Caco-2 (cell line): ENCODE measurements at regions not wholly inside any gene's neighbourhood (a gene's known extent, or its start where the extent isn't known, plus 50 kb on each side); places are given as distances from the start of the nearest gene placed in this dataset.
A peak's percentile ranks its signal among the peaks of the same experiment; 100 is the strongest.

Source experiments
- BruUV-seq: library from RNA; stranded (reverse); fragments of 400-500 nt; replicated peaks from 2 replicates; lab custom pipeline; 2021; lab: Mats Ljungman, UMichigan
- CTCF ChIA-PET: fragments of 300-600 bp; sonication (Branson Sonifier 250); formaldehyde crosslinking; loops from one replicate; lab custom pipeline; 2022; ENCODE audit warnings: antibody characterized with exemption; lab: Charles Lee
- POLR2A ChIA-PET: fragments of 300-600 bp; sonication (Branson Sonifier 250); formaldehyde crosslinking; loops from one replicate; lab custom pipeline; 2022; ENCODE audit warnings: antibody characterized with exemption; lab: Charles Lee
- DNase-seq, 2 experiments: peaks; one replicate each; pipeline versions ENCODE4 v3.0.0 to v3.0.0-alpha.2; 2020 to 2022
- H3K27me3 ChIP-seq: replicated peaks from 2 replicates; pipeline ENCODE4 v1.6.0; 2011; ENCODE audit warnings: low read length; ENCODE audit not compliant: control insufficient read depth, insufficient read depth
- H3K36me3 ChIP-seq: 2 replicates; pipeline ENCODE4 v1.5.1; 2011; ENCODE audit warnings: low read length; ENCODE audit not compliant: control insufficient read depth, insufficient read depth
- H3K4me1 ChIP-seq: fragments of 250-450 bp; sonication (Bioruptor Pico); 2 replicates; pipeline ENCODE4 v1.5.1; 2020; ENCODE audit warnings: mild to moderate bottlenecking
- H3K4me3 ChIP-seq: 2 replicates; pipeline ENCODE4 v1.5.1; 2011; ENCODE audit warnings: low read depth, mild to moderate bottlenecking, control low read depth, low read length
- H3K9me3 ChIP-seq: fragments of 250-450 bp; sonication (Bioruptor Pico); 2 replicates; pipeline ENCODE4 v1.5.1; 2020; ENCODE audit warnings: mild to moderate bottlenecking, moderate library complexity
- H3K27ac Mint-ChIP-seq: one replicate; pipeline ENCODE4 v1.8.0; 2022; ENCODE audit warnings: mixed read lengths; ENCODE audit not compliant: unreplicated experiment
- H3K27me3 Mint-ChIP-seq: one replicate; pipeline ENCODE4 v1.8.0; 2022; ENCODE audit warnings: mixed read lengths; ENCODE audit not compliant: insufficient read depth, unreplicated experiment
- H3K36me3 Mint-ChIP-seq: one replicate; pipeline ENCODE4 v1.8.0; 2022; ENCODE audit warnings: mild to moderate bottlenecking, mixed read lengths; ENCODE audit not compliant: insufficient read depth, unreplicated experiment
- H3K4me1 Mint-ChIP-seq: one replicate; pipeline ENCODE4 v1.8.0; 2022; ENCODE audit warnings: low read depth, mixed read lengths; ENCODE audit not compliant: unreplicated experiment
- H3K4me3 Mint-ChIP-seq: one replicate; pipeline ENCODE4 v1.8.0; 2022; ENCODE audit warnings: mild to moderate bottlenecking, moderate library complexity, mixed read lengths; ENCODE audit not compliant: unreplicated experiment
- H3K9me3 Mint-ChIP-seq: one replicate; pipeline ENCODE4 v1.8.0; 2022; ENCODE audit warnings: mixed read lengths; ENCODE audit not compliant: unreplicated experiment
- intact Hi-C: fragments of 100-400 bp; cut with micrococcal nuclease; formaldehyde crosslinking; loops from one replicate; pipeline ENCODE4 v1.10.0; 2022; ENCODE audit not compliant: unreplicated experiment
- TF ChIP-seq, protein P1 (sequence below), 2 experiments: fragments of 200-600 bp in 1 of 2; IDR thresholded peaks; 1 replicate in 1 of 2; 2 replicates in 1 of 2; pipeline versions ENCODE4 v1.5.1 to v1.8.0; 2011 to 2022; ENCODE audit warnings: antibody characterized with exemption in 1 of 2, control low read depth in 1 of 2, inconsistent platforms in 1 of 2, low read depth in 1 of 2, low read length in 1 of 2, mild to moderate bottlenecking in 1 of 2, moderate library complexity in 1 of 2; ENCODE audit not compliant: insufficient read depth in 1 of 2, severe bottlenecking in 1 of 2, unreplicated experiment in 1 of 2

GRCh38 chr1:235017719-235018118 is 110.9 kb downstream of the TOMM20 start:
- Histone ChIP-seq H3K9me3 (no peaks in the 10 kb centered on the region), H3K4me1 (peaks cover 18% of the 10 kb centered on the region), H3K27me3 (no peaks in the 10 kb centered on the region), H3K36me3 (no peaks in the 10 kb centered on the region), H3K4me3 (no peak overlapping the region)
- TF ChIP-seq, protein P1, sequence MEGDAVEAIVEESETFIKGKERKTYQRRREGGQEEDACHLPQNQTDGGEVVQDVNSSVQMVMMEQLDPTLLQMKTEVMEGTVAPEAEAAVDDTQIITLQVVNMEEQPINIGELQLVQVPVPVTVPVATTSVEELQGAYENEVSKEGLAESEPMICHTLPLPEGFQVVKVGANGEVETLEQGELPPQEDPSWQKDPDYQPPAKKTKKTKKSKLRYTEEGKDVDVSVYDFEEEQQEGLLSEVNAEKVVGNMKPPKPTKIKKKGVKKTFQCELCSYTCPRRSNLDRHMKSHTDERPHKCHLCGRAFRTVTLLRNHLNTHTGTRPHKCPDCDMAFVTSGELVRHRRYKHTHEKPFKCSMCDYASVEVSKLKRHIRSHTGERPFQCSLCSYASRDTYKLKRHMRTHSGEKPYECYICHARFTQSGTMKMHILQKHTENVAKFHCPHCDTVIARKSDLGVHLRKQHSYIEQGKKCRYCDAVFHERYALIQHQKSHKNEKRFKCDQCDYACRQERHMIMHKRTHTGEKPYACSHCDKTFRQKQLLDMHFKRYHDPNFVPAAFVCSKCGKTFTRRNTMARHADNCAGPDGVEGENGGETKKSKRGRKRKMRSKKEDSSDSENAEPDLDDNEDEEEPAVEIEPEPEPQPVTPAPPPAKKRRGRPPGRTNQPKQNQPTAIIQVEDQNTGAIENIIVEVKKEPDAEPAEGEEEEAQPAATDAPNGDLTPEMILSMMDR (IDR thresholded peaks at IDR 0.05; ENCODE audit: insufficient read depth in 1 of 2, low read depth in 1 of 2, low read length in 1 of 2, severe bottlenecking in 1 of 2, unreplicated experiment in 1 of 2): no peak
- Mint-ChIP-seq H3K36me3 (no peaks in the 10 kb centered on the region), H3K27me3 (no peaks in the 10 kb centered on the region), H3K9me3 (no peaks in the 10 kb centered on the region), H3K4me3 (no peak overlapping the region), H3K4me1 (peaks cover 18% of the 10 kb centered on the region), H3K27ac (peak overlapping the region; percentile 13)
- ChIA-PET POLR2A (no interaction called here), CTCF (interaction anchor here (0.6 kb wide), 1 partner anchor 48 kb away, joined by 3 read pairs; no protein-coding TSS in a partner anchor)
- intact Hi-C loops: no loop called here
- BruUV-seq: no TSS peak
- no peak for DNase-seq

DNA sequence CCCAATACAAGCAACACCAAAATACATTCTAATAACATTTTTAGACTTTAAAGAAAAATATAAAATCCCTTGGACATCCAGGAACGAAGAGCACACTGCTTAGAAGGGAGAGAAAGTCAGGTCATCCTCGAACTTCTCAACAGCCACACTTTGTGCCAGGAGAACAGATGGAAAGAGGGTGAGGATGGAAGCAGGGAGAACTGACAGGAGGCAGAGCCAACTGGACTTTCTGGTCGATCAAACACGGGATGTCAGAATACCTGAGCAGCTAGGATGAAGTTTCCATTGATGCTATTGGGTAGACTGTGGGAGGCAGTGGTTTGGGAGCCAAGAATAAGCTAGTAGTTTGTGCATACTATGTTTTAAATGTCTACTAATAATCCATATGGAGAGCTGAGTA is 111.4 kb downstream of the TOMM20 start:
- BruUV-seq: no TSS peak
- intact Hi-C loops: no loop called here
- no peaks in the 10 kb centered on the region for H3K9me3 Mint-ChIP-seq
- Histone ChIP-seq H3K4me3 (no peak overlapping the region), H3K4me1 (peaks cover 18% of the 10 kb centered on the region), H3K36me3 (no peaks in the 10 kb centered on the region), H3K27me3 (no peaks in the 10 kb centered on the region), H3K9me3 (no peaks in the 10 kb centered on the region)
- no peak for DNase-seq
- H3K27ac Mint-ChIP-seq: peak overlapping the region; percentile 13
- no peaks in the 10 kb centered on the region for H3K27me3 Mint-ChIP-seq
- ChIA-PET CTCF (interaction anchor here (0.6 kb wide), 1 partner anchor 47 kb away, joined by 3 read pairs; no protein-coding TSS in a partner anchor), POLR2A (no interaction called here)
- TF ChIP-seq, protein P1 (IDR thresholded peaks at IDR 0.05; ENCODE audit: insufficient read depth in 1 of 2, low read depth in 1 of 2, low read length in 1 of 2, severe bottlenecking in 1 of 2, unreplicated experiment in 1 of 2): no peak
- peaks cover 18% of the 10 kb centered on the region for H3K4me1 Mint-ChIP-seq
- no peak overlapping the region for H3K4me3 Mint-ChIP-seq
- no peaks in the 10 kb centered on the region for H3K36me3 Mint-ChIP-seq

- Histone ChIP-seq H3K9me3 (no peaks in the 10 kb centered on the region), H3K4me3 (no peak overlapping the region), H3K27me3 (no peaks in the 10 kb centered on the region), H3K4me1 (peaks cover 14% of the 10 kb centered on the region), H3K36me3 (no peaks in the 10 kb centered on the region)
- no peak overlapping the region for H3K4me3 Mint-ChIP-seq
- no TSS peak for BruUV-seq
- DNase-seq: no peak
- H3K9me3 Mint-ChIP-seq: no peaks in the 10 kb centered on the region
- TF ChIP-seq, protein P1 (IDR thresholded peaks at IDR 0.05; ENCODE audit: insufficient read depth in 1 of 2, low read depth in 1 of 2, low read length in 1 of 2, severe bottlenecking in 1 of 2, unreplicated experiment in 1 of 2): no peak
- POLR2A ChIA-PET: no interaction called here
- CTCF ChIA-PET: no interaction called here
- intact Hi-C loops: no loop called here
- peaks cover 18% of the 10 kb centered on the region for H3K4me1 Mint-ChIP-seq
- no peaks in the 10 kb centered on the region for H3K27me3 Mint-ChIP-seq
- no peaks in the 10 kb centered on the region for H3K36me3 Mint-ChIP-seq
- H3K27ac Mint-ChIP-seq: no peak overlapping the region
These were observed 113.2 kb downstream of the TOMM20 start for GRCh38 chr1:235015291-235015985.
